ENCODE measurements at regions not wholly inside any gene's neighbourhood (a gene's known extent, or its start where the extent isn't known, plus 50 kb on each side); places are given as distances from the start of the nearest gene placed in this dataset.

DNA sequence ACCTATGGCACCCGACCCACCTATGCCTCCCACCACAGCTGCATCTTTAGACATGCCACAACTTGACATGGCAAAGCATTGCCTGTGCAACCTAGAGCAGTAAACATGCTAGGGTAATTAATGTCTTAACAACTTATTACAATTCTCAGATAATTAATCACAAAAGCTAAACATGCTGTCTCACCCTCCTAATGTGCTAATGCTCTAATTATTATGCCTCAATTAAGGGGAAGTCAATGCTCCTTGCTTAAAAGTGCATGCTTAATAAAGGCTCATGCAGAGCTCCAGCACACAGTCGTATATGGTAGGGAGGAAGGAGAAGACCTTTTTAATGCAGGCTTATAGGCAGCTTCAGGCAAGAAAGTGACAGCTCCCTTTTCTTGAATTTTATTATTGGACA lies 396.0 kb downstream of the SEC16B start:
- intact Hi-C loops (cut with micrococcal nuclease; ENCODE audit: unreplicated experiment) = no loop called here
- TF ChIP-seq TCF7L2 (IDR thresholded peaks at IDR 0.05; ENCODE audit: low read depth, low read length) (no peak), POLR2AphosphoS5 (IDR thresholded peaks at IDR 0.05; ENCODE audit: low read depth, low read length) (no peak), REST (IDR thresholded peaks at IDR 0.05; ENCODE audit: insufficient read depth in 1 of 2, low read depth in 2 of 2, low read length in 1 of 2) (no peak), SIN3A (IDR thresholded peaks at IDR 0.05; ENCODE audit: borderline replicate concordance, insufficient read depth, low read depth, low read length) (no peak)
- TF ChIP-seq, protein P1, sequence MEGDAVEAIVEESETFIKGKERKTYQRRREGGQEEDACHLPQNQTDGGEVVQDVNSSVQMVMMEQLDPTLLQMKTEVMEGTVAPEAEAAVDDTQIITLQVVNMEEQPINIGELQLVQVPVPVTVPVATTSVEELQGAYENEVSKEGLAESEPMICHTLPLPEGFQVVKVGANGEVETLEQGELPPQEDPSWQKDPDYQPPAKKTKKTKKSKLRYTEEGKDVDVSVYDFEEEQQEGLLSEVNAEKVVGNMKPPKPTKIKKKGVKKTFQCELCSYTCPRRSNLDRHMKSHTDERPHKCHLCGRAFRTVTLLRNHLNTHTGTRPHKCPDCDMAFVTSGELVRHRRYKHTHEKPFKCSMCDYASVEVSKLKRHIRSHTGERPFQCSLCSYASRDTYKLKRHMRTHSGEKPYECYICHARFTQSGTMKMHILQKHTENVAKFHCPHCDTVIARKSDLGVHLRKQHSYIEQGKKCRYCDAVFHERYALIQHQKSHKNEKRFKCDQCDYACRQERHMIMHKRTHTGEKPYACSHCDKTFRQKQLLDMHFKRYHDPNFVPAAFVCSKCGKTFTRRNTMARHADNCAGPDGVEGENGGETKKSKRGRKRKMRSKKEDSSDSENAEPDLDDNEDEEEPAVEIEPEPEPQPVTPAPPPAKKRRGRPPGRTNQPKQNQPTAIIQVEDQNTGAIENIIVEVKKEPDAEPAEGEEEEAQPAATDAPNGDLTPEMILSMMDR (IDR thresholded peaks at IDR 0.05) = no peak
- ATAC-seq = no peak
- Histone ChIP-seq H3K27me3 (ENCODE audit: control insufficient read depth, insufficient read depth, low read length) (no peaks in the 10 kb centered on the region), H3K27ac (ENCODE audit: low read length) (no peak overlapping the region), H3K4me1 (ENCODE audit: control insufficient read depth, insufficient read depth, low read length) (no peaks in the 10 kb centered on the region), H3K4me3 (ENCODE audit: low read depth in 2 of 2, low read length in 2 of 2) (no peak overlapping the region), H3K9me3 (ENCODE audit: control insufficient read depth, insufficient read depth, low read depth, low read length) (no peaks in the 10 kb centered on the region), H3K36me3 (ENCODE audit: control insufficient read depth, insufficient read depth, low read length) (no peaks in the 10 kb centered on the region)
- no TSS peak for BruUV-seq (replicated peaks)
- CTCF ChIA-PET = no interaction called here
- POLR2A ChIA-PET = no interaction called here
- DNase-seq (ENCODE audit: low read depth, low spot score) = no peak
- in situ Hi-C loops (cut with HindIII; ENCODE audit: low pct_unique_long_range_greater_than_20kb, low sequenced_read_pairs) = no loop called here

GRCh38 chr1:177571485-177572076 lies 398.3 kb downstream of the SEC16B start:
- ATAC-seq = no peak
- Histone ChIP-seq H3K27me3 (ENCODE audit: control insufficient read depth, insufficient read depth, low read length) (no peaks in the 10 kb centered on the region), H3K4me1 (ENCODE audit: control insufficient read depth, insufficient read depth, low read length) (no peaks in the 10 kb centered on the region), H3K9me3 (ENCODE audit: control insufficient read depth, insufficient read depth, low read depth, low read length) (no peaks in the 10 kb centered on the region), H3K4me3 (ENCODE audit: low read depth in 2 of 2, low read length in 2 of 2) (no peak overlapping the region), H3K36me3 (ENCODE audit: control insufficient read depth, insufficient read depth, low read length) (no peaks in the 10 kb centered on the region), H3K27ac (ENCODE audit: low read length) (no peak overlapping the region)
- in situ Hi-C loops (cut with HindIII; ENCODE audit: low pct_unique_long_range_greater_than_20kb, low sequenced_read_pairs) = no loop called here
- DNase-seq (ENCODE audit: low read depth, low spot score) = no peak
- no TSS peak for BruUV-seq (replicated peaks)
- intact Hi-C loops (cut with micrococcal nuclease; ENCODE audit: unreplicated experiment) = no loop called here
- no peak for TF ChIP-seq SIN3A (IDR thresholded peaks at IDR 0.05; ENCODE audit: borderline replicate concordance, insufficient read depth, low read depth, low read length)
- no peak for TF ChIP-seq REST (IDR thresholded peaks at IDR 0.05; ENCODE audit: insufficient read depth in 1 of 2, low read depth in 2 of 2, low read length in 1 of 2)
- TF ChIP-seq, protein P1 (IDR thresholded peaks at IDR 0.05) = no peak
- TF ChIP-seq POLR2AphosphoS5 (IDR thresholded peaks at IDR 0.05; ENCODE audit: low read depth, low read length) = no peak
- no peak for TF ChIP-seq TCF7L2 (IDR thresholded peaks at IDR 0.05; ENCODE audit: low read depth, low read length)
- ChIA-PET CTCF (no interaction called here), POLR2A (no interaction called here)

Data from Panc1 (cell line).